ENCODE measurements at regions not wholly inside any gene's neighbourhood (a gene's known extent, or its start where the extent isn't known, plus 50 kb on each side); places are given as distances from the start of the nearest gene placed in this dataset.
A peak's percentile ranks its signal among the peaks of the same experiment; 100 is the strongest.

DNA sequence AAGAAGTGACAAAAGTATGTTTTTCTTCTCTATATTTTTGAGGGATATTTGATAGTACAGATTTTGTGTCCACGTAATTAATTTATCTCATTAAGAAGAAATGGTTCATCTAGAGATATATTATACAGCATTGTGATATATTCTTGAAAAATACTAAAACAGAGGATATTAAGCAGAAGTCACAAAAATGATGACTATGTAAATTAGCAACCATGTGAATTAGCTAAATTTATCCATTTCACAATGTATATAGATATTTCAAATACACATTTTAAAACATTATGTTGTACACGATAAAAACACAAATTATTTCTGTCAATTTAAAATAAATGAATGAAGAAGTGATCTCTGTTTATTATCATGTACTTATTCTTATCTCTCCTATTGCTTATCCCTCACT lies 989.5 kb downstream of the TUSC7 start:
- no peaks in the 10 kb centered on the region for H3K36me3 ChIP-seq (ENCODE audit: low read depth)
- H3K4me1 ChIP-seq (ENCODE audit: low read depth) = no peaks in the 10 kb centered on the region
- TF ChIP-seq, protein P1, sequence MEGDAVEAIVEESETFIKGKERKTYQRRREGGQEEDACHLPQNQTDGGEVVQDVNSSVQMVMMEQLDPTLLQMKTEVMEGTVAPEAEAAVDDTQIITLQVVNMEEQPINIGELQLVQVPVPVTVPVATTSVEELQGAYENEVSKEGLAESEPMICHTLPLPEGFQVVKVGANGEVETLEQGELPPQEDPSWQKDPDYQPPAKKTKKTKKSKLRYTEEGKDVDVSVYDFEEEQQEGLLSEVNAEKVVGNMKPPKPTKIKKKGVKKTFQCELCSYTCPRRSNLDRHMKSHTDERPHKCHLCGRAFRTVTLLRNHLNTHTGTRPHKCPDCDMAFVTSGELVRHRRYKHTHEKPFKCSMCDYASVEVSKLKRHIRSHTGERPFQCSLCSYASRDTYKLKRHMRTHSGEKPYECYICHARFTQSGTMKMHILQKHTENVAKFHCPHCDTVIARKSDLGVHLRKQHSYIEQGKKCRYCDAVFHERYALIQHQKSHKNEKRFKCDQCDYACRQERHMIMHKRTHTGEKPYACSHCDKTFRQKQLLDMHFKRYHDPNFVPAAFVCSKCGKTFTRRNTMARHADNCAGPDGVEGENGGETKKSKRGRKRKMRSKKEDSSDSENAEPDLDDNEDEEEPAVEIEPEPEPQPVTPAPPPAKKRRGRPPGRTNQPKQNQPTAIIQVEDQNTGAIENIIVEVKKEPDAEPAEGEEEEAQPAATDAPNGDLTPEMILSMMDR (IDR thresholded peaks at IDR 0.05) = no peak
- no peaks in the 10 kb centered on the region for H3K9me3 ChIP-seq
- no peak overlapping the region for H3K4me3 ChIP-seq
- intact Hi-C loops (cut with DNase I, micrococcal nuclease) = no loop called here
- no peak for ATAC-seq
- DNase-seq = no peak

DNA sequence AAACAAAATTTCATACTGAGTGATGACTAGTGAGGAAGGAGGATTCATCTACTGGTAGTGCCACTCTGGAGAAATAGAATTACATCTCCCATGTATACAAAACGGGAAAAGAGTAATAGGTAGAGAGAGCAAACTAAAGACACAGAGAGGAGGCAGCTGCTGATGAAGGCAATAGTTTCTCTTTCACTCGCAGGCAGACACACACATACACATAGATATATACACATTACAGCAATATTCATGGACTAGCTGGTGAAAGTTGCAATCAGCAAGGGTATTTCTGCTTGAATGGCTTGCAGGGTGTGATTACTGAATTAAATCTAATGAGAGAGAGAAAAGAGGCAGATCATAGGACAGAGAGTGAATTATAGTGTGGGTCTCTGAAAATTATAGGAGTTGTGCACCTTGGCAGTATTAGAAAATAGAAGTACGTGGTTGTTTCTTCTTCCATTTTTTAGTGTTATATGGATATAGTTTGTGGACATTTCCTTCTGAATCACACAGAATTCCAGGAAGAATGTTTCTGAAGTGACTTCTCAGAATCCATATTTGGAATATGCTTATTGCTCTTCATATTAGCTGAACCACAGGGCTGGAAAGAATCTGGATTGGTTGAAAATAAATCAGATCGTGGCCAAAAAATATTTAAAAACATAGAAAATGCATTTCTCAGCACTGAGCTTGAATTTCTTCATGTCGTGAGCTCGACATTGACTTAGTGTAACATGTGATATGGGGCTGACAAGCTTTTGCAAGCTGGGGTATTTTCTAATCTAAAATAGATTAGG lies 991.2 kb downstream of the TUSC7 start:
- TF ChIP-seq, protein P1 (IDR thresholded peaks at IDR 0.05) = no peak
- ATAC-seq (no peak), DNase-seq (no peak)
- H3K4me1 ChIP-seq (ENCODE audit: low read depth) = no peaks in the 10 kb centered on the region
- no peaks in the 10 kb centered on the region for H3K9me3 ChIP-seq
- H3K4me3 ChIP-seq = no peak overlapping the region
- no peaks in the 10 kb centered on the region for H3K36me3 ChIP-seq (ENCODE audit: low read depth)
- intact Hi-C loops (cut with DNase I, micrococcal nuclease) = no loop called here

GRCh38 chr3:117705011-117705410 lies 995.4 kb downstream of the TUSC7 start:
- DNase-seq (no peak), ATAC-seq (no peak)
- TF ChIP-seq, protein P1 (IDR thresholded peaks at IDR 0.05) = no peak
- intact Hi-C loops (cut with DNase I, micrococcal nuclease) = no loop called here
- Histone ChIP-seq H3K36me3 (ENCODE audit: low read depth) (no peaks in the 10 kb centered on the region), H3K4me3 (no peak overlapping the region), H3K4me1 (ENCODE audit: low read depth) (no peaks in the 10 kb centered on the region), H3K9me3 (no peaks in the 10 kb centered on the region)

DNA sequence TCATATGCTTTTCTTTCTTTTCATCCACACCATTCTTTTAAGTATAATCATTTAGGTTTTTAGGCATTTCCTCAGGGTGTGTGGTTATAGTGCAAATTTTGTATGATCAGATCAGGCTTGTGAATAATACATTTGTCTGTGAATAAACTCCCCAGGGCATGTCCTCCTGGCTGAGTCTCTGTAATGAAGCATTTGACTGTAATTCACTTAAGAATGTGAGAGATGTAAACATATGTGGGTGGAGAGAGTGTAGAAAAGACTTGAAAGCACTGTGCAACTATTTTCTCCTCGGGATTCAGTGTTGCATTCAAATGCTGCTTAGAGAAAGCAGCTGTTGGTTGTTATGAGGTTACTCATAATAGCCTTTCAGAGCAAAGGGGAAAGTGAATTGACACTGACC lies 996.5 kb downstream of the TUSC7 start:
- DNase-seq = no peak
- Histone ChIP-seq H3K9me3 (no peaks in the 10 kb centered on the region), H3K36me3 (ENCODE audit: low read depth) (no peaks in the 10 kb centered on the region), H3K4me1 (ENCODE audit: low read depth) (no peaks in the 10 kb centered on the region), H3K4me3 (no peak overlapping the region)
- peak; percentile 12 for ATAC-seq
- TF ChIP-seq, protein P1 (IDR thresholded peaks at IDR 0.05) = no peak
- intact Hi-C loops (cut with DNase I, micrococcal nuclease) = no loop called here

DNA sequence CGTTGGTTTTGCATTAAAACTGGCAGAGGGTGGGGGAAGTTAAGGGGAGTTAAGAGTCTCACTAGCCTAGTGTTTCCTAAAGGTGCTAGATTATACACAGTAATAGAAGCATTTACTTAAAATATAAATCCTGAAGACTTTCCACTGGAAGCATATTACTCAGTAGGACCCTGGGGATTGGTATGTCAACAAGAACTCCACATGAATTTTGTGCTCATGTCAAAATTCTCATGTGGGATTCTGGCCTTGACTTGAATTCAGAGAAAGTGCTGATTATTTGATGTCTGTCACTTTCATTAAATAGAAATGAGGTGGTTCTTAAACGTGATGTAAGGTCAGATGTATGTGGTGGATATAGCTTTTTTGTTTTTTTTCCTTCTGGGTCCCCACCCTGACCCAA lies 997.2 kb downstream of the TUSC7 start:
- Histone ChIP-seq H3K4me3 (no peak overlapping the region), H3K4me1 (ENCODE audit: low read depth) (no peaks in the 10 kb centered on the region), H3K9me3 (no peaks in the 10 kb centered on the region), H3K36me3 (ENCODE audit: low read depth) (no peaks in the 10 kb centered on the region)
- ATAC-seq = no peak
- no peak for DNase-seq
- intact Hi-C loops (cut with DNase I, micrococcal nuclease) = no loop called here
- TF ChIP-seq, protein P1 (IDR thresholded peaks at IDR 0.05) = no peak
